GM23338 (cell line): ENCODE measurements at regions not wholly inside any gene's neighbourhood (a gene's known extent, or its start where the extent isn't known, plus 50 kb on each side); places are given as distances from the start of the nearest gene placed in this dataset.

ENCODE experiments used
- ATAC-seq: fragments of 200-7000 bp; cut with Tn5 transposase; 3 replicates; pipeline ENCODE4 v1.9.1; 2020
- DNase-seq: peaks from one replicate; pipeline ENCODE4 v3.0.0-alpha.2; 2015; ENCODE audit warnings: low spot score
- H2AFZ ChIP-seq: fragments of 200-600 bp; sonication (generic); 2 replicates; pipeline ENCODE4 v1.8.0; 2016; ENCODE audit warnings: antibody characterized with exemption, mild to moderate bottlenecking, moderate library complexity
- H3F3A ChIP-seq: fragments of 200-600 bp; sonication (generic); replicated peaks from 2 replicates; pipeline ENCODE4 v1.8.0; 2017; ENCODE audit warnings: antibody characterized with exemption, mixed run types, low read depth
- H3K27ac ChIP-seq: fragments of 200-600 bp; sonication (generic); 2 replicates; pipeline ENCODE4 v1.6.1; 2016; ENCODE audit warnings: low read depth
- H3K27me3 ChIP-seq: fragments of 200-600 bp; sonication (generic); 2 replicates; pipeline ENCODE4 v1.8.0; 2016; ENCODE audit warnings: mild to moderate bottlenecking, mixed run types, moderate library complexity; ENCODE audit not compliant: insufficient read depth
- H3K36me3 ChIP-seq: fragments of 200-600 bp; sonication (generic); 2 replicates; pipeline ENCODE4 v1.8.0; 2016; ENCODE audit warnings: mild to moderate bottlenecking; ENCODE audit not compliant: insufficient read depth
- H3K4me1 ChIP-seq: fragments of 200-600 bp; sonication (generic); 2 replicates; pipeline ENCODE4 v1.8.0; 2016; ENCODE audit warnings: mild to moderate bottlenecking, moderate library complexity; ENCODE audit not compliant: insufficient read depth
- H3K4me2 ChIP-seq: fragments of 200-600 bp; sonication (generic); 2 replicates; pipeline ENCODE4 v1.7.1; 2017; ENCODE audit warnings: mixed run types
- H3K4me3 ChIP-seq: fragments of 200-600 bp; sonication (generic); 2 replicates; pipeline ENCODE4 v1.6.1; 2016; ENCODE audit warnings: mixed run types
- H3K79me2 ChIP-seq: fragments of 200-600 bp; sonication (generic); replicated peaks from 2 replicates; pipeline ENCODE4 v1.8.0; 2017; ENCODE audit warnings: mild to moderate bottlenecking; ENCODE audit not compliant: insufficient read depth
- H3K9me2 ChIP-seq: fragments of 200-600 bp; sonication (generic); 2 replicates; pipeline ENCODE4 v1.8.0; 2017; ENCODE audit not compliant: insufficient read depth
- H4K20me1 ChIP-seq: fragments of 200-600 bp; sonication (generic); replicated peaks from 2 replicates; pipeline ENCODE4 v1.8.0; 2017; ENCODE audit warnings: mild to moderate bottlenecking; ENCODE audit not compliant: insufficient read depth
- H3K27ac Mint-ChIP-seq: 2 replicates; pipeline ENCODE4 v1.8.0; 2020; ENCODE audit warnings: inconsistent platforms, mild to moderate bottlenecking, moderate library complexity, mixed read lengths
- H3K27me3 Mint-ChIP-seq: 3 replicates; pipeline ENCODE4 v1.8.0; 2022; ENCODE audit warnings: low read depth, mild to moderate bottlenecking, moderate library complexity, mixed read lengths, inconsistent platforms; ENCODE audit not compliant: insufficient read depth, poor library complexity
- H3K36me3 Mint-ChIP-seq: 3 replicates; pipeline ENCODE4 v1.8.0; 2021; ENCODE audit warnings: low read depth, mild to moderate bottlenecking, inconsistent platforms, moderate library complexity, mixed read lengths
- H3K4me1 Mint-ChIP-seq: 3 replicates; pipeline ENCODE4 v1.8.0; 2020; ENCODE audit warnings: mild to moderate bottlenecking, inconsistent platforms, mixed read lengths
- H3K4me3 Mint-ChIP-seq: 3 replicates; pipeline ENCODE4 v1.8.0; 2021; ENCODE audit warnings: moderate library complexity, mild to moderate bottlenecking, inconsistent platforms, mixed read lengths
- H3K9me3 Mint-ChIP-seq: 3 replicates; pipeline ENCODE4 v1.8.0; 2020; ENCODE audit warnings: moderate library complexity, mild to moderate bottlenecking, inconsistent platforms, mixed read lengths
- CREB1 ChIP-seq: fragments of 250-450 bp; sonication (Bioruptor Pico); IDR thresholded peaks from 2 replicates; pipeline ENCODE4 v1.5.0; 2020; ENCODE audit warnings: low read depth, mild to moderate bottlenecking, moderate library complexity
- EZH2 ChIP-seq: fragments of 200-600 bp; sonication (generic); IDR thresholded peaks from one replicate; pipeline ENCODE4 v1.8.0; 2017; ENCODE audit warnings: antibody characterized with exemption, mild to moderate bottlenecking, low read depth; ENCODE audit not compliant: unreplicated experiment
- EZH2phosphoT487 ChIP-seq: fragments of 200-600 bp; sonication (generic); IDR thresholded peaks from one replicate; pipeline ENCODE4 v1.8.1; 2018; ENCODE audit warnings: antibody characterized with exemption; ENCODE audit not compliant: unreplicated experiment
- JUNB ChIP-seq: IDR thresholded peaks from one replicate; pipeline ENCODE4 v1.6.1; 2016; ENCODE audit warnings: antibody characterized with exemption; ENCODE audit not compliant: unreplicated experiment
- NANOG ChIP-seq: IDR thresholded peaks from 2 replicates; pipeline ENCODE4 v1.6.1; 2016; ENCODE audit warnings: antibody characterized with exemption, borderline replicate concordance
- POLR2AphosphoS5 ChIP-seq: IDR thresholded peaks from 2 replicates; pipeline ENCODE4 v1.6.1; 2016; ENCODE audit warnings: antibody characterized with exemption, low read depth
- STAT1 ChIP-seq: IDR thresholded peaks from one replicate; pipeline ENCODE4 v1.6.1; 2016; ENCODE audit warnings: antibody characterized with exemption; ENCODE audit not compliant: unreplicated experiment
- ZNF114 ChIP-seq: fragments of 250-450 bp; sonication (Bioruptor Pico); IDR thresholded peaks from 2 replicates; pipeline ENCODE4 v1.5.0; 2020; ENCODE audit warnings: mild to moderate bottlenecking, moderate library complexity
- ZNF331 ChIP-seq: fragments of 250-450 bp; sonication (Bioruptor Pico); IDR thresholded peaks from 2 replicates; pipeline ENCODE4 v1.5.0; 2020; ENCODE audit warnings: low read depth, mild to moderate bottlenecking, moderate library complexity
- TF ChIP-seq, protein P1 (sequence below): fragments of 250-450 bp; sonication (Bioruptor Pico); IDR thresholded peaks from 2 replicates; pipeline ENCODE4 v1.5.0; 2020; ENCODE audit warnings: mild to moderate bottlenecking, moderate library complexity
- TF ChIP-seq, protein P2 (sequence below): IDR thresholded peaks from one replicate; pipeline ENCODE4 v1.6.1; 2018; ENCODE audit warnings: antibody characterized with exemption; ENCODE audit not compliant: unreplicated experiment
- TF ChIP-seq, protein P3 (sequence below), 2 experiments: fragments of 200-600 bp in 1 of 2; sonication (generic) in 1 of 2; conservative IDR thresholded peaks; 2 replicates each; pipeline versions ENCODE4 v1.5.1 to v1.6.1; 2016 to 2017; ENCODE audit warnings: antibody characterized with exemption in 2 of 2, low read depth in 2 of 2, mild to moderate bottlenecking in 2 of 2, moderate library complexity in 1 of 2
- TF ChIP-seq, protein P4 (sequence below): IDR thresholded peaks from 2 replicates; pipeline ENCODE4 v1.6.1; 2016; ENCODE audit warnings: antibody characterized with exemption

DNA sequence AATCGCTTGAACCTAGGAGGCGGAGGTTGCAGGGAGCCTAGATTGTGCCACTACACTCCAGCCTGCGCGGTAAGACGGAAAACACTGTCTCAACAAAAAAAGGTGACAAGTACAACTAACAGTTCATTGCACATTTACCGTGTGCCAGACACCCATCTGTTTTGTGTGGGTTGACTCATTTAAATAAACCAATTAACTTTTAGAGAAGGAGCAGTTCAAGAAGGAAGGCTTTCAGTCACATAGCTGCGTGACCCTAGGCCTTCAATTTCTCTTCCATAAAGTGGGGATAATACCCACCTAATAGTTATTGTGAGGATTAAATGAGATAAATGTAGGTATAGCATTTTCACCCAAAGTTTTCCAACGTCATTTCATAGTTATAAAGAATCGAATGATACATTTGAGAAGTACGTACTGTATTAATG is 52.3 kb upstream of the KDM7A start:
- H2AFZ ChIP-seq = peak overlapping the region; percentile 96; the same call in 1 of the 2 replicates
- peaks cover 13% of the 10 kb centered on the region for H3K4me1 ChIP-seq
- ATAC-seq (no peak), DNase-seq (no peak)
- no peaks in the 10 kb centered on the region for H4K20me1 ChIP-seq
- no peaks in the 10 kb centered on the region for H3K79me2 ChIP-seq
- Mint-ChIP-seq H3K9me3 (no peaks in the 10 kb centered on the region; the same call in 2 of the 3 replicates), H3K4me3 (peak overlapping the region; percentile 77; the same call in 1 of the 3 replicates), H3K4me1 (peaks cover 17% of the 10 kb centered on the region), H3K27ac (no peak overlapping the region), H3K36me3 (no peaks in the 10 kb centered on the region), H3K27me3 (peaks cover 18% of the 10 kb centered on the region)
- H3F3A ChIP-seq = no peaks in the 10 kb centered on the region
- no peaks in the 10 kb centered on the region for H3K36me3 ChIP-seq
- TF ChIP-seq, protein P1, sequence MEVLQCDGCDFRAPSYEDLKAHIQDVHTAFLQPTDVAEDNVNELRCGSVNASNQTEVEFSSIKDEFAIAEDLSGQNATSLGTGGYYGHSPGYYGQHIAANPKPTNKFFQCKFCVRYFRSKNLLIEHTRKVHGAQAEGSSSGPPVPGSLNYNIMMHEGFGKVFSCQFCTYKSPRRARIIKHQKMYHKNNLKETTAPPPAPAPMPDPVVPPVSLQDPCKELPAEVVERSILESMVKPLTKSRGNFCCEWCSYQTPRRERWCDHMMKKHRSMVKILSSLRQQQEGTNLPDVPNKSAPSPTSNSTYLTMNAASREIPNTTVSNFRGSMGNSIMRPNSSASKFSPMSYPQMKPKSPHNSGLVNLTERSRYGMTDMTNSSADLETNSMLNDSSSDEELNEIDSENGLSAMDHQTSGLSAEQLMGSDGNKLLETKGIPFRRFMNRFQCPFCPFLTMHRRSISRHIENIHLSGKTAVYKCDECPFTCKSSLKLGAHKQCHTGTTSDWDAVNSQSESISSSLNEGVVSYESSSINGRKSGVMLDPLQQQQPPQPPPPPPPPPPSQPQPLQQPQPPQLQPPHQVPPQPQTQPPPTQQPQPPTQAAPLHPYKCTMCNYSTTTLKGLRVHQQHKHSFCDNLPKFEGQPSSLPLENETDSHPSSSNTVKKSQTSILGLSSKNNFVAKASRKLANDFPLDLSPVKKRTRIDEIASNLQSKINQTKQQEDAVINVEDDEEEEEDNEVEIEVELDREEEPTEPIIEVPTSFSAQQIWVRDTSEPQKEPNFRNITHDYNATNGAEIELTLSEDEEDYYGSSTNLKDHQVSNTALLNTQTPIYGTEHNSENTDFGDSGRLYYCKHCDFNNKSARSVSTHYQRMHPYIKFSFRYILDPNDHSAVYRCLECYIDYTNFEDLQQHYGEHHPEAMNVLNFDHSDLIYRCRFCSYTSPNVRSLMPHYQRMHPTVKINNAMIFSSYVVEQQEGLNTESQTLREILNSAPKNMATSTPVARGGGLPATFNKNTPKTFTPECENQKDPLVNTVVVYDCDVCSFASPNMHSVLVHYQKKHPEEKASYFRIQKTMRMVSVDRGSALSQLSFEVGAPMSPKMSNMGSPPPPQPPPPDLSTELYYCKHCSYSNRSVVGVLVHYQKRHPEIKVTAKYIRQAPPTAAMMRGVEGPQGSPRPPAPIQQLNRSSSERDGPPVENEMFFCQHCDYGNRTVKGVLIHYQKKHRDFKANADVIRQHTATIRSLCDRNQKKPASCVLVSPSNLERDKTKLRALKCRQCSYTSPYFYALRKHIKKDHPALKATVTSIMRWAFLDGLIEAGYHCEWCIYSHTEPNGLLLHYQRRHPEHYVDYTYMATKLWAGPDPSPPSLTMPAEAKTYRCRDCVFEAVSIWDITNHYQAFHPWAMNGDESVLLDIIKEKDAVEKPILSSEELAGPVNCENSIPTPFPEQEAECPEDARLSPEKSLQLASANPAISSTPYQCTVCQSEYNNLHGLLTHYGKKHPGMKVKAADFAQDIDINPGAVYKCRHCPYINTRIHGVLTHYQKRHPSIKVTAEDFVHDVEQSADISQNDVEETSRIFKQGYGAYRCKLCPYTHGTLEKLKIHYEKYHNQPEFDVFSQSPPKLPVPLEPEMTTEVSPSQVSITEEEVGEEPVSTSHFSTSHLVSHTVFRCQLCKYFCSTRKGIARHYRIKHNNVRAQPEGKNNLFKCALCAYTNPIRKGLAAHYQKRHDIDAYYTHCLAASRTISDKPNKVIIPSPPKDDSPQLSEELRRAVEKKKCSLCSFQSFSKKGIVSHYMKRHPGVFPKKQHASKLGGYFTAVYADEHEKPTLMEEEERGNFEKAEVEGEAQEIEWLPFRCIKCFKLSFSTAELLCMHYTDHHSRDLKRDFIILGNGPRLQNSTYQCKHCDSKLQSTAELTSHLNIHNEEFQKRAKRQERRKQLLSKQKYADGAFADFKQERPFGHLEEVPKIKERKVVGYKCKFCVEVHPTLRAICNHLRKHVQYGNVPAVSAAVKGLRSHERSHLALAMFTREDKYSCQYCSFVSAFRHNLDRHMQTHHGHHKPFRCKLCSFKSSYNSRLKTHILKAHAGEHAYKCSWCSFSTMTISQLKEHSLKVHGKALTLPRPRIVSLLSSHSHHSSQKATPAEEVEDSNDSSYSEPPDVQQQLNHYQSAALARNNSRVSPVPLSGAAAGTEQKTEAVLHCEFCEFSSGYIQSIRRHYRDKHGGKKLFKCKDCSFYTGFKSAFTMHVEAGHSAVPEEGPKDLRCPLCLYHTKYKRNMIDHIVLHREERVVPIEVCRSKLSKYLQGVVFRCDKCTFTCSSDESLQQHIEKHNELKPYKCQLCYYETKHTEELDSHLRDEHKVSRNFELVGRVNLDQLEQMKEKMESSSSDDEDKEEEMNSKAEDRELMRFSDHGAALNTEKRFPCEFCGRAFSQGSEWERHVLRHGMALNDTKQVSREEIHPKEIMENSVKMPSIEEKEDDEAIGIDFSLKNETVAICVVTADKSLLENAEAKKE (CRISPR knock-in tag) = no peak
- no peak for TF ChIP-seq POLR2AphosphoS5
- TF ChIP-seq EZH2phosphoT487 = no peak
- TF ChIP-seq, protein P2, sequence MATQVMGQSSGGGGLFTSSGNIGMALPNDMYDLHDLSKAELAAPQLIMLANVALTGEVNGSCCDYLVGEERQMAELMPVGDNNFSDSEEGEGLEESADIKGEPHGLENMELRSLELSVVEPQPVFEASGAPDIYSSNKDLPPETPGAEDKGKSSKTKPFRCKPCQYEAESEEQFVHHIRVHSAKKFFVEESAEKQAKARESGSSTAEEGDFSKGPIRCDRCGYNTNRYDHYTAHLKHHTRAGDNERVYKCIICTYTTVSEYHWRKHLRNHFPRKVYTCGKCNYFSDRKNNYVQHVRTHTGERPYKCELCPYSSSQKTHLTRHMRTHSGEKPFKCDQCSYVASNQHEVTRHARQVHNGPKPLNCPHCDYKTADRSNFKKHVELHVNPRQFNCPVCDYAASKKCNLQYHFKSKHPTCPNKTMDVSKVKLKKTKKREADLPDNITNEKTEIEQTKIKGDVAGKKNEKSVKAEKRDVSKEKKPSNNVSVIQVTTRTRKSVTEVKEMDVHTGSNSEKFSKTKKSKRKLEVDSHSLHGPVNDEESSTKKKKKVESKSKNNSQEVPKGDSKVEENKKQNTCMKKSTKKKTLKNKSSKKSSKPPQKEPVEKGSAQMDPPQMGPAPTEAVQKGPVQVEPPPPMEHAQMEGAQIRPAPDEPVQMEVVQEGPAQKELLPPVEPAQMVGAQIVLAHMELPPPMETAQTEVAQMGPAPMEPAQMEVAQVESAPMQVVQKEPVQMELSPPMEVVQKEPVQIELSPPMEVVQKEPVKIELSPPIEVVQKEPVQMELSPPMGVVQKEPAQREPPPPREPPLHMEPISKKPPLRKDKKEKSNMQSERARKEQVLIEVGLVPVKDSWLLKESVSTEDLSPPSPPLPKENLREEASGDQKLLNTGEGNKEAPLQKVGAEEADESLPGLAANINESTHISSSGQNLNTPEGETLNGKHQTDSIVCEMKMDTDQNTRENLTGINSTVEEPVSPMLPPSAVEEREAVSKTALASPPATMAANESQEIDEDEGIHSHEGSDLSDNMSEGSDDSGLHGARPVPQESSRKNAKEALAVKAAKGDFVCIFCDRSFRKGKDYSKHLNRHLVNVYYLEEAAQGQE = no peak
- TF ChIP-seq JUNB = no peak
- TF ChIP-seq, protein P3, sequence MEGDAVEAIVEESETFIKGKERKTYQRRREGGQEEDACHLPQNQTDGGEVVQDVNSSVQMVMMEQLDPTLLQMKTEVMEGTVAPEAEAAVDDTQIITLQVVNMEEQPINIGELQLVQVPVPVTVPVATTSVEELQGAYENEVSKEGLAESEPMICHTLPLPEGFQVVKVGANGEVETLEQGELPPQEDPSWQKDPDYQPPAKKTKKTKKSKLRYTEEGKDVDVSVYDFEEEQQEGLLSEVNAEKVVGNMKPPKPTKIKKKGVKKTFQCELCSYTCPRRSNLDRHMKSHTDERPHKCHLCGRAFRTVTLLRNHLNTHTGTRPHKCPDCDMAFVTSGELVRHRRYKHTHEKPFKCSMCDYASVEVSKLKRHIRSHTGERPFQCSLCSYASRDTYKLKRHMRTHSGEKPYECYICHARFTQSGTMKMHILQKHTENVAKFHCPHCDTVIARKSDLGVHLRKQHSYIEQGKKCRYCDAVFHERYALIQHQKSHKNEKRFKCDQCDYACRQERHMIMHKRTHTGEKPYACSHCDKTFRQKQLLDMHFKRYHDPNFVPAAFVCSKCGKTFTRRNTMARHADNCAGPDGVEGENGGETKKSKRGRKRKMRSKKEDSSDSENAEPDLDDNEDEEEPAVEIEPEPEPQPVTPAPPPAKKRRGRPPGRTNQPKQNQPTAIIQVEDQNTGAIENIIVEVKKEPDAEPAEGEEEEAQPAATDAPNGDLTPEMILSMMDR (conservative IDR thresholded peaks at IDR 0.05; ENCODE audit: low read depth in 2 of 2) = no peak
- no peak for TF ChIP-seq EZH2
- TF ChIP-seq, protein P4, sequence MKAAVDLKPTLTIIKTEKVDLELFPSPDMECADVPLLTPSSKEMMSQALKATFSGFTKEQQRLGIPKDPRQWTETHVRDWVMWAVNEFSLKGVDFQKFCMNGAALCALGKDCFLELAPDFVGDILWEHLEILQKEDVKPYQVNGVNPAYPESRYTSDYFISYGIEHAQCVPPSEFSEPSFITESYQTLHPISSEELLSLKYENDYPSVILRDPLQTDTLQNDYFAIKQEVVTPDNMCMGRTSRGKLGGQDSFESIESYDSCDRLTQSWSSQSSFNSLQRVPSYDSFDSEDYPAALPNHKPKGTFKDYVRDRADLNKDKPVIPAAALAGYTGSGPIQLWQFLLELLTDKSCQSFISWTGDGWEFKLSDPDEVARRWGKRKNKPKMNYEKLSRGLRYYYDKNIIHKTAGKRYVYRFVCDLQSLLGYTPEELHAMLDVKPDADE = no peak
- TF ChIP-seq STAT1 = no peak
- TF ChIP-seq CREB1 (CRISPR knock-in tag) = no peak
- TF ChIP-seq ZNF331 (CRISPR knock-in tag) = no peak
- TF ChIP-seq NANOG = no peak
- no peak for TF ChIP-seq ZNF114 (CRISPR knock-in tag)
- H3K27ac ChIP-seq = no peak overlapping the region
- H3K27me3 ChIP-seq = peaks cover 14% of the 10 kb centered on the region
- peak overlapping the region; percentile 96 for H3K4me2 ChIP-seq
- H3K9me2 ChIP-seq = no peaks in the 10 kb centered on the region
- no peak overlapping the region; the same call in 1 of the 2 replicates for H3K4me3 ChIP-seq
